Fibroblast of skin of left biceps (primary cell): ENCODE measurements at regions not wholly inside any gene's neighbourhood (a gene's known extent, or its start where the extent isn't known, plus 50 kb on each side); places are given as distances from the start of the nearest gene placed in this dataset.
"Not testable (repeated sequence)": the region's sequence is repeated elsewhere in the genome, so short reads cannot be mapped to it uniquely, and the experiment has no call there.

Experiments used
- DNase-seq, 2 experiments: peaks; one replicate each; pipeline ENCODE4 v3.0.0-alpha.2; 2013; ENCODE audit warnings: low read depth in 2 of 2

GRCh38 chr7:155955367-155955635 is 143.0 kb upstream of the SHH start:
- no peak for DNase-seq

- no peak for DNase-seq
Measured at GRCh38 chr7:155954550-155955366, 142.5 kb upstream of the SHH start.

- no peak for DNase-seq
Measured at GRCh38 chr7:155953781-155954549, 141.7 kb upstream of the SHH start.

DNA sequence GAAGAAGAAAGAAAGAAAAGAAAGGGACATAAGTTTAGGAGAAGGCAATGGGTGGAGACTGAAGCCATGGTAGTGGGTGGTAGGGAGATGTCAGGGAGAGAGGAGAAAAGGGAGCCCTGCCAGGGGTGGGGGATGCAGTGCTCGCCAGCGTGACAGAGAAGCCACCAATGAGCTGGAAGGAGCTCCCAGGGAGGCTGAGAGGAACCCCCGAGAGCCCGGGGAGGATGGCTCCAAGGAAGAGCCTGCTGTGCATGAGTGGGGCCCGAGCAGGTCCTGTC is 141.2 kb upstream of the SHH start:
- DNase-seq = no peak

DNA sequence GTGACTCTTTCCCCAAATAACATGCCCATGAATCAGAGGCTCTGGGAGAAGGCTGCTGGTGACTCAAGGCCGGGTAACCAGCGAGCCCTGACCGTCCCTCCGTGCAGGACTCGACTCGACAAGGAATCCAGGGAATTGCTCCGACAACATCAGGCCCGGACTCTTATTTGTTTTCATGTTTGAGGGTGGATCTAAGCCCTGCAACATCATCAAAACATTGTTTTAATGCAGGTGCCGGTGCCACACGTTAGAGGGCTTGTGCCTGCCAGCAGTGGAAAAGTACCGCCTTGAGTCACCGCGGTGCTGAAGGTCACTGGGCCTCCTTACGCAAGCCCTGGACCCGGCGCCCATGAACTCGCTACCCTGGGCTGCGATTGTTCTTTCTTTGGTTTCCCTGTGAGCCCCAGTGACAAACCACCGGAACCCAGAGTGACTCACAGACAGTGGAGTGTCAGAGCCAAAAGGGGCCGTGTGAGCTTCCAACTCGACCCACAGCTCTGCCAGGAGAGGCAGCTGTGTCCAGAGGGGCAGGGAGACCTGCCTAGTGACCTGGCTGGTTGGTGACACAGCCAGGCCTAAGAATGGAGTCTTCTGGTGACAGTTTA is 139.4 kb upstream of the SHH start:
- DNase-seq = peak in 1 of 2 experiments; percentile 5

GRCh38 chr7:155950898-155951553 is 138.8 kb upstream of the SHH start:
- no peak for DNase-seq

DNA sequence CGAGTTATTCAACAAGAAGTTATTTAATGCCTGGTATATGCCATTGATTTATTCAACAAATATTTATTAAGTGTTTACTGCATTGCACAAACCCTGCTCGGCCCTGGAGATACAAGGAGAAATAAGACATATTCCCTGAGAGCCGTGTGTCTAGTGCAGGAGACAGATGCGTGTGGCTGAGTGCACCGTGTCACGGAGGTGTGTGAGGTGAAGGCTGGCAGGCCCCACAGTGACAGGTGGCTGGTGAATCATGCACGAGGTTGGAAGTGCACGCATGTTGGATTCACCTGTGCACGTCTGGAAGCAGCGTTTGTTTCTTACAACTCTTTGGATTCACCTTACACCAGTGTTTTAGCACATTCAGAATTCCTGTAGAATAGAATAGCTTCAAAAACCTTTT is 136.6 kb upstream of the SHH start:
- DNase-seq = no peak

GRCh38 chr7:155948423-155948822 is 136.2 kb upstream of the SHH start:
- DNase-seq = no peak

GRCh38 chr7:155947051-155947450 is 134.8 kb upstream of the SHH start:
- DNase-seq = no peak

- no peak for DNase-seq
Measured at GRCh38 chr7:155945670-155946325, 133.5 kb upstream of the SHH start.

- DNase-seq = no peak
Measured at GRCh38 chr7:155944901-155945300, 132.6 kb upstream of the SHH start.

GRCh38 chr7:155943251-155943899 is 131.1 kb upstream of the SHH start:
- no peak for DNase-seq

- DNase-seq = no peak
Measured at GRCh38 chr7:155942226-155942950, 130.1 kb upstream of the SHH start.

DNA sequence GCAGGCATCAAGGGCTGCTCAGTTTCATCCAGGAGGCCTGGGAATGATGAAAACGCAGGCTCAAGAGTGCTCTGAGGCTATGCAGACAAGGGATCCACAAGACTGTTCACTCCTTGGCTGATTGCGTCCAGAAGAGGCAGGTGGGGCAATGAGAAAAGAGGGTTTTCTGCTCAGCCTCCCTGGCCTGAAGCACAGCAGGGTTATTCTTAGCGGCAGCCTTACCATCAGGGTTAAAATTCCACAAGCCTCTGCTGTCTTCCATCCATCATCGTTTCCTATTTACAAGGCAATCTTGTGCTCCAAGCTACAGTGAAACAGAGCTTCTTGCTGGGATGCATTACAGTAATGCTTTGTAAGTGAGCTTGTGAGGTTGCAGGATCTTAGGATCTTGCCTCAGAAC is 129.4 kb upstream of the SHH start:
- DNase-seq = no peak

- DNase-seq = no peak
Measured at GRCh38 chr7:155939350-155939749, 127.1 kb upstream of the SHH start.

DNA sequence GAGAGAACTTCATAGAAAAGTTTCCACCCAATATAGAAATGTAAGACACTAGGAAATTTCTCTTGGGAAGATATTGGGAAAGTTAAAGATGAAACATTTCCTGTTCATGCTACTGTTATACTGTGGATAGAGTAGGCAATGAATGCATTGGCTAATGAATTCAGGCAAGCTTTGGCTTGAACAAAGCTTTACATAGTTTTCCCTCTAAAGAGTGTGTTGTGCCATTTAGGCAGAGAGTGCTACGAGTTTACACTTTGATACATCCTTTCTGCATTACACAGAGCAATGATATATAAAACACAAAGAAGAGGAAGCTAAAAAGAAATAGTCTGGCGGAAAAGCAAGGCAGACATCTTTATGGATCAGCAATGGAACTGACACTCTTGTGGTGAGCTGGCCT is 125.9 kb upstream of the SHH start:
- no peak for DNase-seq

DNA sequence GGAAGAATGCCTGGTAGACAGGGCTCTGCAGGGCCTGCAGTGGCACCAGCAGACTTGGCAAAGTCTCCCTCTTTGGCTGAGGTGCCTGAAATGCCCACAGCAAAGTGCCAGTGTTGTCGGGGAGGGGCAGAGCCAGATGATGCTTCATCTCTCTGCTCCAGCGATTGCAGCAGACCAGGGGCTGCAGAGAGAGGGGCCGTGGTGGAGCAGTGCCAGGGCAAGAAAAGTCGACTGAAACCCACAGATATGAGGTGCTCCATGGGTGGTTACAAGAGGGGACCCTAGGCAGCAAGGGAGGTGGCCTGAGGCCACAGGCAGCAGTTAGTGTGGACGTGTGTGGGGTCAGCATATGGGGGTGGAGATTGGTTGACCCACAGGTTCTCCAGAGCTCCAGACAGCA is 123.5 kb upstream of the SHH start:
- no peak for DNase-seq

- no peak for DNase-seq
Measured at GRCh38 chr7:155935005-155935557, 122.8 kb upstream of the SHH start.

DNA sequence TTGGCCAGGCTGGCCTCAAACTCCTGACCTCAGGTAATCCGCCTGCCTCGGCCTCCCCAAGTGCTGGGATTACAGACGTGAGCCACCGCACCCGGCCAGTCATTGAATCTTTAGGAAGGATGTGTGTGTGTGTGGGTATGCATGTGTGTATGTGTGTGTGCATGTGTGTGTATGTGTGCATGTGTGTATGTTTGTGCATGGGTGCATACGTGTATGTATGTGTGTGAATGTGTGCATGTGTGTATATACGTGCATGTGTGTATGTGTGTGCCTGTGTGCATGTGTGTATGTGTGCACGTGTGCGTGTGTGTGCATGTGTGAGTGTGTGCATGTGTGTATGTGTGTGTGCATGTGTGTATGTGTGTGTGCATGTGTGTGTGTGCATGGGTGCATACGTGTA is 120.1 kb upstream of the SHH start:
- DNase-seq = not testable (repeated sequence)

- DNase-seq = no peak
Measured at GRCh38 chr7:155931396-155932085, 119.3 kb upstream of the SHH start.
